GM21360 (cell line): ENCODE measurements at regions not wholly inside any gene's neighbourhood (a gene's known extent, or its start where the extent isn't known, plus 50 kb on each side); places are given as distances from the start of the nearest gene placed in this dataset.
A peak's percentile ranks its signal among the peaks of the same experiment; 100 is the strongest.
"Not testable (repeated sequence)": the region's sequence is repeated elsewhere in the genome, so short reads cannot be mapped to it uniquely, and the experiment has no call there.

ENCODE experiments used
- ATAC-seq: cut with Tn5 transposase; IDR thresholded peaks from one replicate; pipeline ENCODE4 v1.9.1; 2021; ENCODE audit warnings: mild to moderate bottlenecking, moderate library complexity; ENCODE audit not compliant: unreplicated experiment

- no peak for ATAC-seq
These were observed 289.7 kb upstream of the DNAJC19 start for GRCh38 chr3:181279239-181279565.

DNA sequence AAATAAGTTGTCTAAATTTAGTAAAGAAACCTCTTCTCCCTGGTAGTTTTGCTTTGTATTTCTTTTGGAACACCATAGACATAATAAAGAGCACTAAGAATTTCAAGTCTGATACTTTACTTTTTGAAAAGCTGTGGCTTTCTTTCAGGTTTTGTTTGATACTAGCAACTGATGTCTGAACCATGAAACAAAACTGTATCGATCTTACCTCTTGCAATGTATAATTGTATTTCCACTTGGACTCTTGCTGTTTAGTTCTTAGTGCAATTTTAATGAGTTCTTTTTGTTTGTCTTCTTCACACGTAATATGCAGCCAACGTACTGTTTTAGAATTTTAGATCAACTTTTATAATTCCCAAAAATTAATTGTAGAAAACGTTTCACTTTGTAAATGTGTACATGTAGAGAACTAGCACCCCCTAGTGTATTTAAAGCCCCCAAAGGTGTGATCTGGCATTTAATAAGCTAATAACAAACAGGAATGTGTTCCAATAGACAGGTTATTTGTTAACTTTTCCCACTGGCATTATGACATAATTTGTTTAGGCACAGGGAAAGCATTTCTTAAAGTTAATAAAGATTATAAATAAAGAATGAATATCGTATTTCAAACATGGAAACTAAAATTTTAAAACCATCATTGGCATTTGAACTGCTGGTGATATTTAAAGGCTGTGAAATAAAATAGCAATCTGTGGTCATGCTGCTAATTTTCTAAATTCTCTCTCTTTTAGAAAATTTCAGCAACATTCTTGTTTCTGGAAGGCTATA lies 289.1 kb upstream of the DNAJC19 start:
- ATAC-seq = no peak

DNA sequence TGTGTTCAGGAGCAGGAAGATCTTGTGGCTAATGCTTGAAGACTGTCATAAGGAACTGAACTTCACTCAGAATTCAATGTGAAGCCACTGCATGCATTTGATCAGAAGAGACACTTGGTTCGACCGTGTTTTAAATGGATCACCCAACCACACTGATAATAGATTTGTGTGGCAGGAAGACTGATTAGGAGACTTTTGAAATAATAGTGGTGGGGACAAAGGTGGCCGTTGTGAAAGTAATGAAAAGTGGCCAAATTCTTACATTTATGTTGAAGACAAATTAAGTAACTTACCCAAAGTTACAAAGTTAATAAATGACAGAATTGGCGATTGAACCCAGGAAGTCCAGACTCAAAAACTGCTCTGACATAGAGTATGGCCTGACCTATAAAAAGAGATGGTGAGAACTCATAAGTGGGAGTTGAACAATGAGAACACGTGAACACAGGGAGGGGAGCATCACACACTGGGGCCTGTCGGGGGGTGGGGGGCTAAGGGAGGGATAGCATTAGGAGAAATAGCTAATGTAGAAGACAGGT lies 286.9 kb upstream of the DNAJC19 start:
- no peak for ATAC-seq

DNA sequence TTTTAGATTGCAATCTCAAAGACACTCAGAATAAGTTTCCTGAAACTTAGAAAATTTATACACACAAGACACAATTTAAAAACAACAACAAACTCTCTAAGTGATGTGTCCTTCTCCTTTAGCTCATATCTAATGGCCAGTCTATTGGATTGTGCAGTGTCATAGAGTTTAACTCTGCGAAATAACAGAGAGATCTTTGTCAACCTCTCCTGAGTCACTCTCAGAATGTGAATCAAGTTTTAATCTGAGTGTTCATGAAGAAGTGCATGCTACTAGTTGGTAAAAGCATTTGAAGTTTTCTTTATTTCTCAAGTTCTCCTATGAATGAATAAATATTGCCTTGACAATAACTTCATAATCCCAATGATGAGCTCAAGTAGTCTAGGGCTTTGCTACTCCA lies 284.5 kb upstream of the DNAJC19 start:
- ATAC-seq = no peak

- no peak for ATAC-seq
These were observed 277.8 kb upstream of the DNAJC19 start for GRCh38 chr3:181267312-181267711.

DNA sequence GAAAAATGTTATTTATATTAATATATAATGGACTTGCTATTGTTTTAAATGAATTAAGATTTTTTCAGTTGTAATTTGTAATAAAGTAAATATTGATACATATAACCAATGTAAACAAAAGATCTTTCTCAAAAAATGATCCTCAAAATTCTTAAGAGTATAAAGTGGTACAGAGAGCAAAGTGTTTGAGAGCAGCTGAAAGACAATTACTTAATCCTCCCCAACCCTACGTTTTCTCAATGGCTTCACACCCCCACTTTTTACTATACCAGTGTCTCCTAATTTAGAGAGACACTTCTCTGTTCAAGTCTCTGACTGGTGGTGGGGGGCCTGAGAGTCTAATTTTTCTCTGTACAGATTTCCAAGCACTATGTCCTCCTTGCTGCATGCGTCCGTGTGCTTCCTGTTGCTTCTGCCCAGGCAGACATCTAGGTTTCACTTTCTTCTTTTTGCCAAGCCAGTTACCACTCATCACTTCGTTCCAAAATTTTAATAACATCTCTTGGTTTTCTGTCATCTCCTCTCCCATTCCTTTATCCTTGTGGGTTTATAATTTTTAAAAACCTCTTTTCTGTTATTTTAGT lies 276.3 kb upstream of the DNAJC19 start:
- ATAC-seq = peak; percentile 79

- no peak for ATAC-seq
These were observed 274.9 kb upstream of the DNAJC19 start for GRCh38 chr3:181264486-181264885.

- no peak for ATAC-seq
These were observed 264.3 kb upstream of the DNAJC19 start for GRCh38 chr3:181253796-181254195.

DNA sequence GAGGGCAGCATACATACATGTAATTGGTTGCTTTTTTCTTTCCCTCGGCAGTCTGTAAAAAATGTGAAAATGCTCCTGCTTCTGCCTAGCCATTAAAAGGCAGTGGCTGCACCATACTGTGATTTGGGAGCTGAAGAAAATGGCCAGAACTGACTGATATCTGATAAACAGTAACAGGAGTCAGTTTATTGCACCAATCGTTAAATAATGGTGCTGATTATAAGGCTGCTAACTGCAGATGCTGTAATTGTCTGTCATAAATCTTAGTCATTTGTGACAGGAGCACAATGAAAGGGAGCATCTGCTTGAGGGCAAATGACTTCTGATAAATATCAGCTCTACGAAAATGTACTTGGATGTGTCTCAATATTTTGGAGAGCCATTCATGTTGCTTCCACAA lies 263.1 kb upstream of the DNAJC19 start:
- ATAC-seq = no peak

GRCh38 chr3:181250714-181251113 lies 261.2 kb upstream of the DNAJC19 start:
- ATAC-seq = no peak

DNA sequence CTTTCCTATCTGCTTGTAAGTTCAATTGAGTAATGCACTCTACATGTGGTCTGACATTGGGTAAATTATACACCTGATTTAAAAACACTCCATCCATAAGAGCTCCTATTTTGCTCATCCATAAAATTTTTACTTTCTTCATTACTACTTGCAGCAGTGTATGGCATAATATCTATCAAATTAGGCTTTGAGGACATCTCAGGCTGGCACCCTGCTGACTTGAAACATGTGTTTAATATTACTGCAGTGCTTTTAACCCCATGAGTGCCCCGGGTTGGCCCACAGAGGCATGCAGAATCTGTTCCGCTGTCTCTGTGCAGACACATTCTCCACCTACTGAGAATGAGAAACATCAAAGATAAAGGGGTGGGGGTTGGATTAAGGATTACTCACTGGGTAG lies 249.9 kb upstream of the DNAJC19 start:
- no peak for ATAC-seq

GRCh38 chr3:181230258-181230657 lies 240.7 kb upstream of the DNAJC19 start:
- no peak for ATAC-seq

DNA sequence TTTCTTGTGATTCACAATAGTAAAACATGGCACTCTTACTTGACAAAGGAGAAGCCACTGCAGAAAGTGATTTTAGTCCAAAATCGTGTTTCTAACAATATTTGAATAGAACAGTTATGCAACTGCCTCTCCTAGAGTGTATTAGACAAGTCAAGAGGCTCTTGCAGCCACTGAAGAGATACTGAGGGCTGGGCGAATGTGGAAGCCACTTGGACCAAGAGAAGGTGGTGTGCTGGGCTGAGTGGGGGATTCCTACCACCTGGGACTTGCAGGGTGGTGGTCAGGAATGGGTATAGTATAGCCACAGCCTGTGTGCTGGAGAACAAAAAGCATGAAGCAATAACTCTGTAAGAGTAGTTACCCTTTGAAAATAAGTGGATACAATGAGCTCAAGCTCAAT lies 223.8 kb upstream of the DNAJC19 start:
- ATAC-seq = no peak

- no peak for ATAC-seq
These were observed 222.7 kb upstream of the DNAJC19 start for GRCh38 chr3:181212271-181212670.

DNA sequence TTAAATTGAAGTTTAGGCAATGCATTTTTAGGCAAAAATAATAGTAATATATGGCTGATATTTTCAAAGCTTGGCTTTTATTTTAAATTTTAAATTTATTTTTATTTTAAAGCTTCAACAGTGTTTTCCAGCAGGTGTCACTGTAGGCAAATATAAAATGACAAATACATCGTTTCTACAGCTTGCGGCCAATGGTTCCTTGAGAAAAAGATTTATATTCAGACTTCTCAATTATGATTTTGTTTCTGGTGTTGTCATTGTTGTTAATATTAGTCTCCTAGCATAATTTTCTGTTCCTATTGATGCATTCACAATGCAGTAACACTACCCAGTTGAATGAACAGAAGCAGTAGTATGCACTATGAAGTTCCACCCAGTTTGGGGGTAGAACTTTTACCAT lies 220.7 kb upstream of the DNAJC19 start:
- no peak for ATAC-seq

GRCh38 chr3:181189556-181189955 lies 200.0 kb upstream of the DNAJC19 start:
- no peak for ATAC-seq

- no peak for ATAC-seq
These were observed 194.2 kb upstream of the DNAJC19 start for GRCh38 chr3:181183764-181184163.

- not testable (repeated sequence) for ATAC-seq
These were observed 193.5 kb upstream of the DNAJC19 start for GRCh38 chr3:181183057-181183456.

DNA sequence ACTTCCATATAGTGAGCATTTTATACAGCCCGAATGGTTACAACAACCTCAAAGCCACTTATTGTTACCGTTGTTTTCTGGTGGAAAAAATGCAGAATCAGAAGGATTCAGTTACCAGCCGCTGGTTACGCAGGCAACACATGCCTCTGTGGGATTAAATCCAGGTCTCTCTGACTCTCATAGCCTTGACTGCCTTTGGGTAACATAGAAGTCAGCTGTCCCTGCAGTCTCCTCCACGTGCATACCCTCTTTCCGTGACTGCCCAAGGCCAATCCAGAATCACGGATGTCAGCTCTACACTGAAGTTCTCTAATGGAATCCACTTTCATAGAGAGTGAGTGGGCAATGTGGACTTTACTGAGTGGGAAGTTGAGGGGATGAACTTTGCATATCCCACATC lies 189.5 kb upstream of the DNAJC19 start:
- no peak for ATAC-seq

DNA sequence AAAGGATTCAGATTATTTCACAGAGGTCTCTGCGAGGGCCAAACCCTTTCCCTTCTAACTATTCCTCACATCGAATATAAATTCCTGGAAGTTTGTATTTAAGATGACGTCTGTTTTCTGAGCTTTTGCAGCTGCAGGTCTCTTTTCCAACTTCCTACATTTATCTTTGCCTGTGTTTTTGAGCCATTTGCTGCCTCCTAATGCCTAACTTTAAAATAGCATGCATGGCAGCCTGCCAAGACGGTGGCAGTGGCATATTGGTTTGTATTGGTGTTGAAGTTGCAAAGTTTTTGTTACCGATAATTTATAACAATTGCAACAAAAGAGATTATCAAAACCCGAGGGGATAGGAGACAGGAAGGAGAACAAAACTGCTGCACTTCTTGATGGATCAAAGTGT lies 187.1 kb upstream of the DNAJC19 start:
- no peak for ATAC-seq

- no peak for ATAC-seq
These were observed 185.2 kb upstream of the DNAJC19 start for GRCh38 chr3:181174676-181175233.

GRCh38 chr3:181174022-181174421 lies 184.5 kb upstream of the DNAJC19 start:
- no peak for ATAC-seq
